ENCODE measurements at regions not wholly inside any gene's neighbourhood (a gene's known extent, or its start where the extent isn't known, plus 50 kb on each side); places are given as distances from the start of the nearest gene placed in this dataset.

DNA sequence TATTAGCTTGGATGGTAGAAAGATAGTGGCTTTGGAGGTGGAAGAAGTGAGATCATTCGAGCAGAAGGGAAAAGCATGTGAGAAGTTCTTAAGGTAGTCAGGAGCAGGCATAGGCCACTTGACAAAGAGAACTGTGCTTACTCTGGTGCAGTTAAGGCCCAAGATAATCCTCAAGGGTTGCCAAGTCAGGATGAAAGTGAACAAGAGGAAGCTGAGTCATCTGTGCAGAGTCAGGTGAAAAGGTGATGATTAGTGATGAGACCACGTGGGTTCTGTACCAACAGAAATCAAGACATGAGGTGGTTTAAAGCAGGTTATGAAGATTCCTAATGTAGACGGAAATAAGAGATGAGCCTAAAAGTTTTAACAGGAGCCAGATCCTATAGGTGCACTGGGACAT lies 369.8 kb downstream of the DTHD1 start:
- no peak for TF ChIP-seq HOXC10 (CRISPR knock-in tag; IDR thresholded peaks at IDR 0.05)
- TF ChIP-seq KLF16 (tag by site-specific recombination; IDR thresholded peaks at IDR 0.05): no peak
- TF ChIP-seq SCRT1 (tag by site-specific recombination; IDR thresholded peaks at IDR 0.05; ENCODE audit: borderline replicate concordance): no peak
- TF ChIP-seq, protein P1, sequence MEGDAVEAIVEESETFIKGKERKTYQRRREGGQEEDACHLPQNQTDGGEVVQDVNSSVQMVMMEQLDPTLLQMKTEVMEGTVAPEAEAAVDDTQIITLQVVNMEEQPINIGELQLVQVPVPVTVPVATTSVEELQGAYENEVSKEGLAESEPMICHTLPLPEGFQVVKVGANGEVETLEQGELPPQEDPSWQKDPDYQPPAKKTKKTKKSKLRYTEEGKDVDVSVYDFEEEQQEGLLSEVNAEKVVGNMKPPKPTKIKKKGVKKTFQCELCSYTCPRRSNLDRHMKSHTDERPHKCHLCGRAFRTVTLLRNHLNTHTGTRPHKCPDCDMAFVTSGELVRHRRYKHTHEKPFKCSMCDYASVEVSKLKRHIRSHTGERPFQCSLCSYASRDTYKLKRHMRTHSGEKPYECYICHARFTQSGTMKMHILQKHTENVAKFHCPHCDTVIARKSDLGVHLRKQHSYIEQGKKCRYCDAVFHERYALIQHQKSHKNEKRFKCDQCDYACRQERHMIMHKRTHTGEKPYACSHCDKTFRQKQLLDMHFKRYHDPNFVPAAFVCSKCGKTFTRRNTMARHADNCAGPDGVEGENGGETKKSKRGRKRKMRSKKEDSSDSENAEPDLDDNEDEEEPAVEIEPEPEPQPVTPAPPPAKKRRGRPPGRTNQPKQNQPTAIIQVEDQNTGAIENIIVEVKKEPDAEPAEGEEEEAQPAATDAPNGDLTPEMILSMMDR (tag by site-specific recombination; IDR thresholded peaks at IDR 0.05): no peak
- no peak for TF ChIP-seq ZNF341 (tag by site-specific recombination; IDR thresholded peaks at IDR 0.05; ENCODE audit: low read depth)
- TF ChIP-seq, protein P2, sequence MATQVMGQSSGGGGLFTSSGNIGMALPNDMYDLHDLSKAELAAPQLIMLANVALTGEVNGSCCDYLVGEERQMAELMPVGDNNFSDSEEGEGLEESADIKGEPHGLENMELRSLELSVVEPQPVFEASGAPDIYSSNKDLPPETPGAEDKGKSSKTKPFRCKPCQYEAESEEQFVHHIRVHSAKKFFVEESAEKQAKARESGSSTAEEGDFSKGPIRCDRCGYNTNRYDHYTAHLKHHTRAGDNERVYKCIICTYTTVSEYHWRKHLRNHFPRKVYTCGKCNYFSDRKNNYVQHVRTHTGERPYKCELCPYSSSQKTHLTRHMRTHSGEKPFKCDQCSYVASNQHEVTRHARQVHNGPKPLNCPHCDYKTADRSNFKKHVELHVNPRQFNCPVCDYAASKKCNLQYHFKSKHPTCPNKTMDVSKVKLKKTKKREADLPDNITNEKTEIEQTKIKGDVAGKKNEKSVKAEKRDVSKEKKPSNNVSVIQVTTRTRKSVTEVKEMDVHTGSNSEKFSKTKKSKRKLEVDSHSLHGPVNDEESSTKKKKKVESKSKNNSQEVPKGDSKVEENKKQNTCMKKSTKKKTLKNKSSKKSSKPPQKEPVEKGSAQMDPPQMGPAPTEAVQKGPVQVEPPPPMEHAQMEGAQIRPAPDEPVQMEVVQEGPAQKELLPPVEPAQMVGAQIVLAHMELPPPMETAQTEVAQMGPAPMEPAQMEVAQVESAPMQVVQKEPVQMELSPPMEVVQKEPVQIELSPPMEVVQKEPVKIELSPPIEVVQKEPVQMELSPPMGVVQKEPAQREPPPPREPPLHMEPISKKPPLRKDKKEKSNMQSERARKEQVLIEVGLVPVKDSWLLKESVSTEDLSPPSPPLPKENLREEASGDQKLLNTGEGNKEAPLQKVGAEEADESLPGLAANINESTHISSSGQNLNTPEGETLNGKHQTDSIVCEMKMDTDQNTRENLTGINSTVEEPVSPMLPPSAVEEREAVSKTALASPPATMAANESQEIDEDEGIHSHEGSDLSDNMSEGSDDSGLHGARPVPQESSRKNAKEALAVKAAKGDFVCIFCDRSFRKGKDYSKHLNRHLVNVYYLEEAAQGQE (tag by site-specific recombination; IDR thresholded peaks at IDR 0.05): no peak
- TF ChIP-seq, protein P3, sequence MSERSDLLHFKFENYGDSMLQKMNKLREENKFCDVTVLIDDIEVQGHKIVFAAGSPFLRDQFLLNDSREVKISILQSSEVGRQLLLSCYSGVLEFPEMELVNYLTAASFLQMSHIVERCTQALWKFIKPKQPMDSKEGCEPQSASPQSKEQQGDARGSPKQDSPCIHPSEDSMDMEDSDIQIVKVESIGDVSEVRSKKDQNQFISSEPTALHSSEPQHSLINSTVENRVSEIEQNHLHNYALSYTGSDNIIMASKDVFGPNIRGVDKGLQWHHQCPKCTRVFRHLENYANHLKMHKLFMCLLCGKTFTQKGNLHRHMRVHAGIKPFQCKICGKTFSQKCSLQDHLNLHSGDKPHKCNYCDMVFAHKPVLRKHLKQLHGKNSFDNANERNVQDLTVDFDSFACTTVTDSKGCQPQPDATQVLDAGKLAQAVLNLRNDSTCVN (tag by site-specific recombination; optimal IDR thresholded peaks at IDR 0.05): no peak
- no peak for TF ChIP-seq ZNF501 (tag by site-specific recombination; IDR thresholded peaks at IDR 0.05)
- TF ChIP-seq, protein P4, sequence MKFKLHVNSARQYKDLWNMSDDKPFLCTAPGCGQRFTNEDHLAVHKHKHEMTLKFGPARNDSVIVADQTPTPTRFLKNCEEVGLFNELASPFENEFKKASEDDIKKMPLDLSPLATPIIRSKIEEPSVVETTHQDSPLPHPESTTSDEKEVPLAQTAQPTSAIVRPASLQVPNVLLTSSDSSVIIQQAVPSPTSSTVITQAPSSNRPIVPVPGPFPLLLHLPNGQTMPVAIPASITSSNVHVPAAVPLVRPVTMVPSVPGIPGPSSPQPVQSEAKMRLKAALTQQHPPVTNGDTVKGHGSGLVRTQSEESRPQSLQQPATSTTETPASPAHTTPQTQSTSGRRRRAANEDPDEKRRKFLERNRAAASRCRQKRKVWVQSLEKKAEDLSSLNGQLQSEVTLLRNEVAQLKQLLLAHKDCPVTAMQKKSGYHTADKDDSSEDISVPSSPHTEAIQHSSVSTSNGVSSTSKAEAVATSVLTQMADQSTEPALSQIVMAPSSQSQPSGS (tag by site-specific recombination; IDR thresholded peaks at IDR 0.05; ENCODE audit: low read depth): no peak

All from HEK293 (cell line).